ENCODE measurements at regions not wholly inside any gene's neighbourhood (a gene's known extent, or its start where the extent isn't known, plus 50 kb on each side); places are given as distances from the start of the nearest gene placed in this dataset.
"Not testable (repeated sequence)": the region's sequence is repeated elsewhere in the genome, so short reads cannot be mapped to it uniquely, and the experiment has no call there.

- DNase-seq (ENCODE audit: low read depth, low spot score) = no peak
Observed at GRCh38 chr14:39593377-39593776, 161.1 kb upstream of the FBXO33 start.

- DNase-seq (ENCODE audit: low read depth, low spot score) = no peak
Observed at GRCh38 chr14:39592116-39592789, 160.0 kb upstream of the FBXO33 start.

- DNase-seq (ENCODE audit: low read depth, low spot score) = peak; percentile 58
Observed at GRCh38 chr14:39589882-39590281, 157.6 kb upstream of the FBXO33 start.

GRCh38 chr14:39582028-39582654 lies 149.9 kb upstream of the FBXO33 start:
- no peak for DNase-seq (ENCODE audit: low read depth, low spot score)

GRCh38 chr14:39581474-39581873 lies 149.2 kb upstream of the FBXO33 start:
- DNase-seq (ENCODE audit: low read depth, low spot score) = no peak

- DNase-seq (ENCODE audit: low read depth, low spot score) = no peak
Observed at GRCh38 chr14:39580696-39581095, 148.5 kb upstream of the FBXO33 start.

- DNase-seq (ENCODE audit: low read depth, low spot score) = no peak
Observed at GRCh38 chr14:39576736-39577135, 144.5 kb upstream of the FBXO33 start.

GRCh38 chr14:39576258-39576657 lies 144.0 kb upstream of the FBXO33 start:
- DNase-seq (ENCODE audit: low read depth, low spot score) = no peak

GRCh38 chr14:39568809-39569538 lies 136.7 kb upstream of the FBXO33 start:
- DNase-seq (ENCODE audit: low read depth, low spot score) = no peak

GRCh38 chr14:39566795-39567194 lies 134.6 kb upstream of the FBXO33 start:
- DNase-seq (ENCODE audit: low read depth, low spot score) = no peak

- DNase-seq (ENCODE audit: low read depth, low spot score) = no peak
Observed at GRCh38 chr14:39563361-39563760, 131.1 kb upstream of the FBXO33 start.

GRCh38 chr14:39562175-39562574 lies 129.9 kb upstream of the FBXO33 start:
- DNase-seq (ENCODE audit: low read depth, low spot score) = no peak

GRCh38 chr14:39558525-39558924 lies 126.3 kb upstream of the FBXO33 start:
- DNase-seq (ENCODE audit: low read depth, low spot score) = no peak

- no peak for DNase-seq (ENCODE audit: low read depth, low spot score)
Observed at GRCh38 chr14:39555749-39556148, 123.5 kb upstream of the FBXO33 start.

GRCh38 chr14:39554576-39554975 lies 122.3 kb upstream of the FBXO33 start:
- DNase-seq (ENCODE audit: low read depth, low spot score) = no peak

- DNase-seq (ENCODE audit: low read depth, low spot score) = no peak
Observed at GRCh38 chr14:39548358-39548757, 116.1 kb upstream of the FBXO33 start.

- DNase-seq (ENCODE audit: low read depth, low spot score) = no peak
Observed at GRCh38 chr14:39547845-39548244, 115.6 kb upstream of the FBXO33 start.

- no peak for DNase-seq (ENCODE audit: low read depth, low spot score)
Observed at GRCh38 chr14:39505812-39506211, 73.6 kb upstream of the FBXO33 start.

- no peak for DNase-seq (ENCODE audit: low read depth, low spot score)
Observed at GRCh38 chr14:39500253-39500652, 68.0 kb upstream of the FBXO33 start.

- no peak for DNase-seq (ENCODE audit: low read depth, low spot score)
Observed at GRCh38 chr14:39499514-39499913, 67.3 kb upstream of the FBXO33 start.

- not testable (repeated sequence) for DNase-seq (ENCODE audit: low read depth, low spot score)
Observed at GRCh38 chr14:39497677-39498076, 65.4 kb upstream of the FBXO33 start.

GRCh38 chr14:39492267-39492666 lies 60.0 kb upstream of the FBXO33 start:
- no peak for DNase-seq (ENCODE audit: low read depth, low spot score)

- DNase-seq (ENCODE audit: low read depth, low spot score) = peak; percentile 25
Observed at GRCh38 chr14:39491134-39491571, 58.9 kb upstream of the FBXO33 start.

All from ELF-1 (cell line).